Ascending aorta (tissue), 2 donors: ENCODE measurements at regions not wholly inside any gene's neighbourhood (a gene's known extent, or its start where the extent isn't known, plus 50 kb on each side); places are given as distances from the start of the nearest gene placed in this dataset.

Experiments
- DNase-seq, 2 donors: peaks; one replicate each; pipeline ENCODE4 v3.0.0-alpha.2; 2019; ENCODE audit warnings: low spot score in 2 of 2
- H3K27ac ChIP-seq, 2 donors: fragments of 200-600 bp; sonication (generic); one replicate each; pipeline ENCODE4 v1.5.1; 2016 to 2017; ENCODE audit warnings: mild to moderate bottlenecking in 1 of 2
- H3K27me3 ChIP-seq: fragments of 200-600 bp; sonication (generic); one replicate; pipeline ENCODE4 v1.5.1; 2017
- H3K36me3 ChIP-seq, 2 donors: fragments of 200-600 bp; sonication (generic); one replicate each; pipeline ENCODE4 v1.5.1; 2016
- H3K4me1 ChIP-seq, 2 donors: fragments of 200-600 bp; sonication (generic); one replicate each; pipeline ENCODE4 v1.5.1; 2016 to 2017; ENCODE audit warnings: mild to moderate bottlenecking in 1 of 2
- H3K4me3 ChIP-seq, 2 donors: fragments of 200-600 bp; sonication (generic); one replicate each; pipeline ENCODE4 v1.5.1; 2016 to 2017; ENCODE audit warnings: mild to moderate bottlenecking in 1 of 2
- H3K9me3 ChIP-seq, 2 donors: fragments of 200-600 bp; sonication (generic); one replicate each; pipeline ENCODE4 v1.5.1; 2016
- CTCF ChIP-seq, 3 experiments: fragments of 200-600 bp in 2 of 3; fragments of 450-650 bp in 1 of 3; sonication (generic) in 2 of 3; IDR thresholded peaks; one replicate each; pipeline ENCODE4 v1.5.1; 2016 to 2019; ENCODE audit warnings: antibody characterized with exemption in 3 of 3, mild to moderate bottlenecking in 1 of 3, moderate library complexity in 1 of 3
- intact Hi-C: fragments of 100-400 bp; cut with DNase I; formaldehyde crosslinking; loops from one replicate; pipeline ENCODE4 v1.15.1; 2023

- H3K4me1 ChIP-seq, result no peaks in the 10 kb centered on the region
- no peak for TF ChIP-seq CTCF (IDR thresholded peaks at IDR 0.05)
- H3K27ac ChIP-seq, result no peak overlapping the region
- intact Hi-C loops, result no loop called here
- no peaks in the 10 kb centered on the region for H3K36me3 ChIP-seq
- no peak for DNase-seq
- no peak overlapping the region for H3K4me3 ChIP-seq
- no peaks in the 10 kb centered on the region for H3K27me3 ChIP-seq
- H3K9me3 ChIP-seq, result no peaks in the 10 kb centered on the region
These were observed 153.2 kb downstream of the C12orf75 start for GRCh38 chr12:105483691-105484090.

- no peak overlapping the region for H3K4me3 ChIP-seq
- no peak overlapping the region for H3K27ac ChIP-seq
- no peak for DNase-seq
- no peaks in the 10 kb centered on the region for H3K4me1 ChIP-seq
- H3K9me3 ChIP-seq, result no peaks in the 10 kb centered on the region
- TF ChIP-seq CTCF (IDR thresholded peaks at IDR 0.05), result no peak
- H3K27me3 ChIP-seq, result no peaks in the 10 kb centered on the region
- H3K36me3 ChIP-seq, result no peaks in the 10 kb centered on the region
- intact Hi-C loops, result no loop called here
These were observed 154.9 kb downstream of the C12orf75 start for GRCh38 chr12:105485321-105485910.

- Histone ChIP-seq H3K36me3 (no peaks in the 10 kb centered on the region), H3K4me3 (no peak overlapping the region), H3K27me3 (no peaks in the 10 kb centered on the region), H3K9me3 (no peaks in the 10 kb centered on the region), H3K27ac (no peak overlapping the region), H3K4me1 (no peaks in the 10 kb centered on the region)
- intact Hi-C loops, result no loop called here
- no peak for DNase-seq
- no peak for TF ChIP-seq CTCF (IDR thresholded peaks at IDR 0.05)
These were observed 155.4 kb downstream of the C12orf75 start for GRCh38 chr12:105485921-105486320.

- no peak overlapping the region for H3K4me3 ChIP-seq
- H3K27ac ChIP-seq, result no peak overlapping the region
- intact Hi-C loops, result no loop called here
- TF ChIP-seq CTCF (IDR thresholded peaks at IDR 0.05), result no peak
- no peaks in the 10 kb centered on the region for H3K9me3 ChIP-seq
- no peaks in the 10 kb centered on the region for H3K27me3 ChIP-seq
- H3K4me1 ChIP-seq, result no peaks in the 10 kb centered on the region
- H3K36me3 ChIP-seq, result no peaks in the 10 kb centered on the region
- DNase-seq, result no peak
These were observed 157.5 kb downstream of the C12orf75 start for GRCh38 chr12:105487963-105488362.

- no peak for TF ChIP-seq CTCF (IDR thresholded peaks at IDR 0.05)
- H3K27ac ChIP-seq, result no peak overlapping the region
These were observed 162.4 kb downstream of the C12orf75 start for GRCh38 chr12:105492591-105493545.

More at GRCh38 chr12:105492591-105493545, 162.4 kb downstream of the C12orf75 start:
- Histone ChIP-seq H3K9me3 (no peaks in the 10 kb centered on the region), H3K4me3 (no peak overlapping the region), H3K27me3 (no peaks in the 10 kb centered on the region), H3K36me3 (no peaks in the 10 kb centered on the region), H3K4me1 (no peaks in the 10 kb centered on the region)
- intact Hi-C loops, result no loop called here
- DNase-seq, result no peak
